GM19239 (cell line): ENCODE measurements at regions not wholly inside any gene's neighbourhood (a gene's known extent, or its start where the extent isn't known, plus 50 kb on each side); places are given as distances from the start of the nearest gene placed in this dataset.
"Not testable (repeated sequence)": the region's sequence is repeated elsewhere in the genome, so short reads cannot be mapped to it uniquely, and the experiment has no call there.

Source experiments
- DNase-seq: peaks from one replicate; pipeline ENCODE4 v3.0.0; 2011; ENCODE audit warnings: low spot score; ENCODE audit not compliant: insufficient read length
- FAIRE-seq: peaks from 2 replicates; lab custom pipeline; 2011; peaks lifted over from hg19 to GRCh38; lab: Jason Lieb, UNC

GRCh38 chr3:23127196-23127595 is 75.9 kb upstream of the UBE2E2 start:
- no peak for FAIRE-seq
- no peak for DNase-seq

GRCh38 chr3:23128655-23129054 is 74.5 kb upstream of the UBE2E2 start:
- DNase-seq = no peak
- no peak for FAIRE-seq

- FAIRE-seq (no peak), DNase-seq (no peak)
These were observed 74.0 kb upstream of the UBE2E2 start for GRCh38 chr3:23129117-23129516.

GRCh38 chr3:23129817-23130216 is 73.3 kb upstream of the UBE2E2 start:
- DNase-seq (no peak), FAIRE-seq (no peak)

- no peak for DNase-seq
- no peak for FAIRE-seq
These were observed 72.7 kb upstream of the UBE2E2 start for GRCh38 chr3:23130406-23130805.

- FAIRE-seq (no peak), DNase-seq (no peak)
These were observed 67.9 kb upstream of the UBE2E2 start for GRCh38 chr3:23135026-23135785.

GRCh38 chr3:23136054-23136453 is 67.1 kb upstream of the UBE2E2 start:
- FAIRE-seq (no peak), DNase-seq (no peak)

GRCh38 chr3:23144051-23144450 is 59.1 kb upstream of the UBE2E2 start:
- DNase-seq, FAIRE-seq: not testable (repeated sequence)

GRCh38 chr3:23146163-23146562 is 57.0 kb upstream of the UBE2E2 start:
- DNase-seq = no peak
- no peak for FAIRE-seq

- DNase-seq = no peak
- no peak for FAIRE-seq
These were observed 50.1 kb upstream of the UBE2E2 start for GRCh38 chr3:23152989-23153388.
